ENCODE measurements at regions not wholly inside any gene's neighbourhood (a gene's known extent, or its start where the extent isn't known, plus 50 kb on each side); places are given as distances from the start of the nearest gene placed in this dataset.

DNA sequence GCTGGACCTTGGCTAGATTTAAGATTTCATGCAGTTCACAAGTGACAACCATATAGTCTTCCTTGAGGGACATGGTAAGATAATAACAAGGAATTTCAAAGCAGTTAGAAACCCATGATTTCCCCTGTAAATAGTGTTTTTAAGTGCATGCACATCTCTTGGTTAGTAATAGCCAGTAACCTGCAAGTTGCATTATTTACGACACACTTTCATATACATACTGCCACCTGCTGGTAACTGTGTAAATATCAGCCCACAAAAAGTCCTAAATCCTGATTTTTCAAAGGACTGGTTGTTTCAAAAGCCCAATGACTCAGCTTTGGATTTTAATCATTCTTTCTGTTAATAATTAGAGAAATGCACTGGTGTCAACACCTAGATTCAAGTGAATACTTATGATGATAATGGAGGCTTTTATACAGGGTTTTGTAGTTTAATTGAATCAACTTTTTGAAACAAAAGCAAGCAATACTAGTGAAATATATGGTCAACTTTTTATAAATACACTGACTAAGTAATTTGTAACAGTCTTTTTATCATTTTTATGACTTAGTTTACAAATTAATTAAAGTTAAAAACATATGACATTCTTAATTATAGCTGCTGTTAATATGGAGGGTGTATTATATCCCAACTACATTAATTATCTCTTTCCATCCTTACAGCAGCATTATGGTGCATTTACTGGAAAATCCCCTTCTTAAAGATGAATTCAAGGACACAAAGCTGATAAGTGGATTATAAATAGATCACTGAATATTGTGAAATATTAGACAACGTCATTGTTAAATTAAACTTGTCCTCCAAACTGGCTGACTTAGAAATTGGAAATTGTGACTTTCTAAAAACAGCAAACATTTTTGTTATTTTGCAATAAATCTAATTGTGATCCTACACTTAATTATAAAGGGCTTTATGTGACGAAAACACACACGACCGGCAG, 367.7 kb upstream of the SEMA3D start:
- DNase-seq: peak; percentile 73

GRCh38 chr7:85535974-85536729, 349.3 kb upstream of the SEMA3D start:
- DNase-seq: no peak

- DNase-seq: no peak
Measured at GRCh38 chr7:85529831-85530230, 343.0 kb upstream of the SEMA3D start.

DNA sequence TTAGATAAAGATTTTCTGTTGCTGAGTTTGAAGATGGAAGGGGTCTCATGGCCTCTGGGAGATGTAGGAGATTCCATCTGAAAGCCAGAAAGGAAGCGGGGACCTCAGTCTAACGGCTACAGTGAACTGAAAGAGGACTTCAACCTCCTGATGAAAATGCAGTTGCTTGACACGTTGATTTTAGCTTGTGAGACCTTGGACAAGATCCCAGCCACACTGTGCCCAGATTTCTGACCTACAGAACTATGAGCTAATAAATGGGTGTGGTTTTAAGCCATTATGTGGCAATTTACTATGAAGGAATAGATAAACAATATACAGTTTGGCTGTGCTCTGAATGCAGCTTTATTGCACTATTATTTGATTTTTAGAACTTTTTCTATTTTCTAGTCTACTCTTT, 342.3 kb upstream of the SEMA3D start:
- DNase-seq: no peak

DNA sequence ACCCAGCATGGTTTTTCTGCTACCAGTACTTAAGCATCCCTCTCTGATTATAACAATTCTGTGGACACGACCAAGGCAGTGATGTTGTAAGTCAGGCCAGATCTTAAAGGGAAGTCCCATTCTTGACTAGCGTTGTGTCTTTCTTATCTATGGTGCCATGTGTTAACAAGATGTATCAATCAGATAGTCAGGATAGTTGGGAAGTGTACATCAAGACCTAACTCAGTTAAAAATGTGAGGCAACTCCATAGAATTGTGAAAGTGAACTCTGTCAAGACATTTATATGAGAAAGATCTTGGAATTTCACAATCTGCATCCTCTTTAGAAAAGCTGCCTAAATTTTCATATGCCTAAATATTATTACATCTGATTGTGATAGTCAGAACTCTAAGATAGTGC, 341.7 kb upstream of the SEMA3D start:
- no peak for DNase-seq

GRCh38 chr7:85525676-85526075, 338.8 kb upstream of the SEMA3D start:
- DNase-seq: no peak

GRCh38 chr7:85522070-85522469, 335.2 kb upstream of the SEMA3D start:
- peak; percentile 72 for DNase-seq

GRCh38 chr7:85521108-85521694, 334.3 kb upstream of the SEMA3D start:
- DNase-seq: peak; percentile 62

DNA sequence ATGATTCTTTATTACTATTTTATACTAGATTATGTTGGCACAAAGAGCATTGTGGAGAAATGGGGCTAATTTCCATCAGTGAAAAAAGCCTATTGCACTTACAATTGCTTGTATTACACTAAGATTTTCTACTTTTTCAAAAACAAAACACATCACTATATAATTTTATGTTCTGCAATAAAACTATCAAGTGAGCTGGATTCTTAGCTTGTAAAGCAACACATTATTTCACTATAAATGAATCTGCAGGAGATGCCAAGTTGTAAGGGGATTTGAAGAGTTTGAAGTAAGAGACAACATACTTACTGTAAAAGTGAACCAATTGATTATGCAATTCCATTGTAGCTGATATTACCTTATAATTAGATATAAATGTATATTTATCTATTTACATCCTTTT, 333.3 kb upstream of the SEMA3D start:
- DNase-seq: no peak

DNA sequence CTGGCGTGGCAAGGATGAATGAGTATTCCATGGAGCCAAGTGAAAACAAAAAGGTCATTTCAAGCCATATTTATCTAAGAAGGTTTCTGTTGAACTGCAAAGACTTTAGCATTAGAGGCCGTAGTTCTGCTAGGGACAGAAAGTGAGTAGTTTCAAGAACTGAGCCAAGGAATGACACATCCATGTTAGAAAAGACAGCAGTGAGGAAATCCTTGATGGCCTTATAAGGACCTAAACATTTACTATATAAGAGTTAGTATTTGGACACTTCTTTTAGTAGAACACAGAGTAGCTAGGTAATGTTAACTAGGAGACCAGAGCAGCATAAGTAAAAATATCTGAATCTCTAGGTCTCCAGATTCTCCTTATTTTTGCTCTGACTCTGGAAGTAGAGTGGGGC, 329.8 kb upstream of the SEMA3D start:
- no peak for DNase-seq

DNA sequence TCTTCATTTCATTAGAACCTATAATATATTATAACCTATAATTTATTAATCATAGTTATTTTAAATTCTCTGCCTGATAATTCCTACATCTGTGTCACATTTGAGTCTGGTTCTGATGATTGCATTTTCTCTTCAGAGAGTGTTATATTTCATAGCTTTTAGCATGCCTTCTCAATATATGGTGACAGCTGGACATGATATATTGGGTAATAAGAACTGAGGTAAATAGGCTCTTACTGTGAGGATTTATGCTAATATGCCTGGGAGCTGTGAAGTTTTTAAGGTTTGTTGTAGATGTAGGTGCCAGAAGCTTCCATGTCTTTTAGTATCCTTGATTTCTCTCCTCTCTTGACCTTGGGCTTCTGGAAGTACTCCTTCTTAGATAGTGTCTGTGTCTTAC, 325.9 kb upstream of the SEMA3D start:
- DNase-seq: no peak

- no peak for DNase-seq
Measured at GRCh38 chr7:85510287-85510686, 323.4 kb upstream of the SEMA3D start.

DNA sequence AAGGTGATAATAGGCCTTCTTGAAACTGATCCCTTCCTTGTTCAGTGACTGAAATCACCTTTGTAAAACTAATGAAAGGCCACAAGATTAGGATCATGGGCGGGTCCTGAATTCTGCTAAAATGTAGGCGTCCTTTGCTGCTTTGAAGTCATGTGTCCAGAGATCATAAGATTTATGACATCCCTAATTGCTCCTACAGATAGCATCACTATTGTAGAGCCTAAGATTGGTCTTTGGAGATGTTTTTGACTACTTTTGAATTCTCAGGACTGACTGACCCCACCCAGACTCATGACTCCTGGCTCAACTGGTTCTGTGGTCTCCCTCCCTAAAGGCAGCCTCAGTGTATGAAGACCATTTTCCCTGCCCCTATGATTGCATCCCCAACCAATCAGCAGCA, 322.6 kb upstream of the SEMA3D start:
- DNase-seq: no peak

GRCh38 chr7:85508642-85509410, 322.0 kb upstream of the SEMA3D start:
- no peak for DNase-seq

DNA sequence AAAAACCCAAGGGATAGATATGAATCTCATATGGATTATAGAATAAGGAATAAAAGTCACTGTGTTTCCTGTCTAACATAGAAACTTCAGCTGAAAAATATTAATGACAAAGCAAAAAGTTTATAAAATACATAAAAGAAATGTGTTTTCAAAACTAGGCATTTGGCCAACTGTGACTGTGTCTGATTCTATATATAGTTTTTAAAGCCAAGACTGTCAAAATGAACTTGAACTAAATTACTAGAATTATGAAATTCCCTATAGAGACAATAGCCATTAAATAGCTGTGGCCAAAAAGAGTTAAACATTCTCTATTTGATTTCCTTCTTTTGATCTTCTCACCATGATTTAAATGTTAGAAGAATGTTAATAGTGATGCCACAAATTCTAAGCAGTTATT, 311.2 kb upstream of the SEMA3D start:
- no peak for DNase-seq

GRCh38 chr7:85489498-85489897, 302.6 kb upstream of the SEMA3D start:
- DNase-seq: no peak

DNA sequence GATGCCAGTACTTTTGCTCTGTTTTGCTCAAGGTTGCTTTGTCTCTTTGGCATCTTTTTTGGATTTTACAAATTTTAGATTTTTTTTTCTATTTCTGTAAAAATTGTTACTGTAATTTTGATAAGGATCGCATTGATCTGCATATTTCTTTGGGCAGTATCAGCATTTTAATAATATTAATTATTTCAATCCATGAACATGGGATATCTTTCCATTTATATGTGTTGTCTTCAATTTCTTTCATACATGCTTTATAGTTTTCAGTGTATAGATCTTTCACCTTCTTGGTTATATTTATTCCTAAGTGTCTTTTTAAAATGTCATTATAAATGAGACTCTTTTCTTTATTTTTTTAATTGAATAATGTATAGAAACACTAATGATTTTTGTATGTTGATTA, 301.6 kb upstream of the SEMA3D start:
- DNase-seq: no peak

GRCh38 chr7:85483177-85483576, 296.3 kb upstream of the SEMA3D start:
- DNase-seq: no peak

DNA sequence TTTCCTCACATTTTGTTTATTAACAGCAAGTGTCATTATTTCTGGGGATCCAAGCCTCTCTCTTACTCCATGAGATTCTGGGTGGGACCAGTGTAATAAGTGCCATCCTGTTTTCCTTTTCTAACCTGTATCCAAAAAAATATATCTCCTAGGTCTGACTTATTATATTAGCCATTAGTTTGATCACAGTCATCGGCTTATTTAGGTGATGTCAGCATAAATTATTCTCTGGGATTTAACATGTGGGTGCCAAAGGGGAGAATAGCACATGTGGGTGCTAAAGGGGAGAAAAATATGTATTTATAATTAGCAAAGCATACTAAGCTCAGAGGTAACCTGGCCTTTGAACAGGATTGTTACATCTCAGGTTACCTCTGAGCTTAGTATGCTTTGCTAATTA, 293.8 kb upstream of the SEMA3D start:
- no peak for DNase-seq

DNA sequence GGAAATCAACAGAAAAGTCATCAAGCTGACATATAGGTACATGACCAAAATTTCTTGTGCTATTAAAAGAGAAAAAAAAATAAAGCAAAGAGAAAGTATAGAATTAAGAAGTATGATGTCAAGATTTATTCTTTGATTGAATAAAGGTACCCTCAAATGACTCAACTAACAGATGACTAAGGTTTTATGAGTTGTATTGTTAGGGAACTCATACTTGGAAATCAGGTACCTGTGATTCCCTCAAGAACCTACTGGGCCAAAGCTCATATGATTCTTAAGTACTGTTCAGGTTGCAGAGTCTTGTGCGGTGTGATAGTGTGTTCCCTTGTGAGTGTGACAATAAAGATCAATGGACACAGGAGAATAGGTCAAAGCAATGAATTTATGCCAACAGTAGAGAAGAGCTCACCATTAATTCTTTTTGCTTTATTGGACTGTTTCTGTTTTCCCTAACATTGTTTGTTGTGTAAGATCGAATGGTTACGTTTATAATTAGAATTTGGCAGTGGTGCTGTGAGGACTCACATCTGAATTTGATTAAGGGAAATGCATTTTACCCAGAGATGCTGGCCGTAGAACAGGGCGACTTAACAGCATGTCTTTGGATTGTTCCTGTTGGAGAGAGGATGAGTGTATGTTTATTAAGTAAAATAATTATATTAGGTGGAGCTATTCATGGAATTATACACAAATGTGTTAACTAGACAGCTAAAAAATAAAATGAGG, 293.2 kb upstream of the SEMA3D start:
- DNase-seq: no peak

- no peak for DNase-seq
Measured at GRCh38 chr7:85478530-85478929, 291.7 kb upstream of the SEMA3D start.

- DNase-seq: no peak
Measured at GRCh38 chr7:85475476-85475875, 288.6 kb upstream of the SEMA3D start.
